ENCODE measurements at regions not wholly inside any gene's neighbourhood (a gene's known extent, or its start where the extent isn't known, plus 50 kb on each side); places are given as distances from the start of the nearest gene placed in this dataset.

DNA sequence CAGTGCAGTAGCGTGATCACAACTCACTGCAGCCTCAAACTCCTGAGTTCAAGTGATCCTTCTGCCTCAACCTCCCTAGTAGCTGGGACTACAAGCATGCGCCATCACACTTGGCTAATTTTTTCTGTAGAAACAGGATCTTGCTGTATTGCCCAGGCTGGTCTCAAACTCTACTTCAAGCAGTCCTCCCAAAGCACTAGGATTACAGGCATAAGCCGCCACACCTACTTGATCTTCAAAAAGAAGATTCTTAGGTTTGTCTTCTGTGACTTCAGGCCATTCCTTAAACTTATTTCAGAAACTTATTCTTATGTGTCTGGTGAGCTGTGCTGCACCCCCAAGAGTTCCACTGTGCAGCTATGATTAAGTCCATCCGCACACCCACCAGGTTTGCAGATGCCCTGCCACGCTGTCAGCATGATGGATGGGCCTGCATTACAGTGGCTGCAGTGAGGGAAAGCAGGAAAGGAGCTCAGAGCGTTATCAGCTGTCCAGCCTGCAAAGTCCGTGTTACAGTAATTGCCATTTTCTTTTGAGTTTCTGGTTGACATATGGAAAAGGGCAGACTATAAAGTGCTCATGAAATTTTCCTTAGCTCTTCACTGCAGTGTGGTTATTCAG is 146.6 kb downstream of the AASDH start:
- Histone ChIP-seq H3K27me3 (ENCODE audit: insufficient read depth, low read length) (no peaks in the 10 kb centered on the region), H3K18ac (ENCODE audit: low read length) (no peak overlapping the region), H3K27ac (ENCODE audit: low read depth, low read length) (peak overlapping the region; percentile 53), H3K9me3 (ENCODE audit: insufficient read depth, low read depth, low read length) (no peaks in the 10 kb centered on the region), H3K23ac (ENCODE audit: low read length) (no peak overlapping the region), H3K79me1 (ENCODE audit: low read length) (peaks cover 4% of the 10 kb centered on the region), H3K36me3 (ENCODE audit: control insufficient read depth in 1 of 2, insufficient read depth in 2 of 2, low read length in 2 of 2) (peaks cover 0 to 3% of the 10 kb centered on the region in 2 experiments), H3K79me2 (ENCODE audit: control insufficient read depth, insufficient read depth, low read length, poor library complexity) (no peaks in the 10 kb centered on the region), H3K4me1 (ENCODE audit: control insufficient read depth in 1 of 2, insufficient read depth in 2 of 2, low read length in 2 of 2) (peaks cover 16 to 20% of the 10 kb centered on the region in 2 experiments), H2AK5ac (ENCODE audit: low read length) (no peak overlapping the region), H2BK120ac (ENCODE audit: insufficient read depth, low read length, poor library complexity) (peak overlapping the region; percentile 25), H3K14ac (ENCODE audit: low read length) (no peak overlapping the region), H4K12ac (ENCODE audit: low read depth, low read length) (no peak overlapping the region), H4K8ac (ENCODE audit: low read depth, low read length) (no peak overlapping the region), H2AFZ (ENCODE audit: insufficient read depth, low read length, poor library complexity) (no peak overlapping the region), H3K4ac (ENCODE audit: low read depth, low read length) (no peak overlapping the region), H2BK5ac (ENCODE audit: low read depth, low read length, poor library complexity) (no peak overlapping the region), H3K4me3 (ENCODE audit: low read depth, low read length) (no peak overlapping the region), H2BK12ac (ENCODE audit: low read length) (peak overlapping the region; percentile 37), H3K9ac (ENCODE audit: low read length) (no peak overlapping the region), H3K4me2 (ENCODE audit: low read length) (no peak overlapping the region), H4K91ac (ENCODE audit: low read depth, low read length) (no peak overlapping the region)
- WGBS (ENCODE audit: extremely low coverage, insufficient coverage, insufficient read length): no CpG with 5 or more reads among the region's 7 CpGs
- DNase-seq: no peak

DNA sequence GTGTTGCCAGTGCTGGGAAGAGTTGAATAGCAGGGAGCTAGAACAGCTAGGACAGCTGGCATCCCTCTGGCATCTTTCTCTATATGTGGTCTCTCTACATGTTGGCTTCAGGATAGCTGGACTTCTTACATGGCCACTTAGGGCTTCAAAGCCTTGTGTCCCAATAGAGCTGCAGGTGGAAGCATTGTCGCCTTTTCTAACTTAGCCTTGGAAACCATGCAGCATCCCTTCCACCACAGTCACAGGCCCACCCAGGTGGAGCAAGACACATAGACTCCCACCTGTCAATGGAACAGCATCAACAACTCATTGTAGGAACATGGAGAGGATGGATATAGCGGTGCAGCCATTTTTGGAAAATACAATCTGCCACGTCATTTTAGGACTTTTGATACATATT is 149.0 kb downstream of the AASDH start:
- no peak overlapping the region for H3K27ac ChIP-seq (ENCODE audit: low read depth, low read length)
- no peak overlapping the region for H3K23ac ChIP-seq (ENCODE audit: low read length)
- no peak overlapping the region for H2BK120ac ChIP-seq (ENCODE audit: insufficient read depth, low read length, poor library complexity)
- no peak overlapping the region for H4K8ac ChIP-seq (ENCODE audit: low read depth, low read length)
- no peak overlapping the region for H4K91ac ChIP-seq (ENCODE audit: low read depth, low read length)
- H3K4me1 ChIP-seq (ENCODE audit: control insufficient read depth in 1 of 2, insufficient read depth in 2 of 2, low read length in 2 of 2): peaks cover 13 to 17% of the 10 kb centered on the region in 2 experiments
- H3K27me3 ChIP-seq (ENCODE audit: insufficient read depth, low read length): no peaks in the 10 kb centered on the region
- H4K12ac ChIP-seq (ENCODE audit: low read depth, low read length): no peak overlapping the region
- H3K4me2 ChIP-seq (ENCODE audit: low read length): no peak overlapping the region
- H3K36me3 ChIP-seq (ENCODE audit: control insufficient read depth in 1 of 2, insufficient read depth in 2 of 2, low read length in 2 of 2): peaks cover 0 to 3% of the 10 kb centered on the region in 2 experiments
- H3K14ac ChIP-seq (ENCODE audit: low read length): no peak overlapping the region
- H3K4ac ChIP-seq (ENCODE audit: low read depth, low read length): no peak overlapping the region
- H2AK5ac ChIP-seq (ENCODE audit: low read length): no peak overlapping the region
- no peak overlapping the region for H3K4me3 ChIP-seq (ENCODE audit: low read depth, low read length)
- H2AFZ ChIP-seq (ENCODE audit: insufficient read depth, low read length, poor library complexity): no peak overlapping the region
- H3K18ac ChIP-seq (ENCODE audit: low read length): no peak overlapping the region
- peaks cover 2% of the 10 kb centered on the region for H3K79me1 ChIP-seq (ENCODE audit: low read length)
- DNase-seq: no peak
- no peak overlapping the region for H2BK12ac ChIP-seq (ENCODE audit: low read length)
- no peaks in the 10 kb centered on the region for H3K79me2 ChIP-seq (ENCODE audit: control insufficient read depth, insufficient read depth, low read length, poor library complexity)
- no peaks in the 10 kb centered on the region for H3K9me3 ChIP-seq (ENCODE audit: insufficient read depth, low read depth, low read length)
- H3K9ac ChIP-seq (ENCODE audit: low read length): no peak overlapping the region
- WGBS (ENCODE audit: extremely low coverage, insufficient coverage, insufficient read length): no CpG with 5 or more reads among the region's 3 CpGs
- no peak overlapping the region for H2BK5ac ChIP-seq (ENCODE audit: low read depth, low read length, poor library complexity)

DNA sequence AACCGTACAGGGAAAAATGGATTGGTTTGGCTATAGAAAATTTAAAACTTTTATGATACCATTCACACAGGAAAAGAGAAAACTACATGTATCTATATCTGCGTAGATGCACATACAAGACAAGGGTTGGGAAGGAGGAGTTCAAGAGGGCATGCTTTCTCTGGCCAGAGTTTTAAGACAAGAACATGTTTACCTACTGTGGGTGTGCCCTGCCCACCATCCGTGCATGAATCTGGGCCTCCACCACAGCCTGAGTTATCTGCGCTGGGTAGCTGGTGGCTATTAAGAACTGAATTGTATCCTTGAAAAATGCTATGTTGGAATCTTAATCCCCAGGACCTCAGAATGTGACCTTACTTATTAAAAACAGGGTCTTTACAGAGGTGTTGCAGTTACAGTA is 151.6 kb downstream of the AASDH start:
- Histone ChIP-seq H3K23ac (ENCODE audit: low read length) (no peak overlapping the region), H2AK5ac (ENCODE audit: low read length) (no peak overlapping the region), H2BK5ac (ENCODE audit: low read depth, low read length, poor library complexity) (no peak overlapping the region), H3K4ac (ENCODE audit: low read depth, low read length) (no peak overlapping the region), H3K4me2 (ENCODE audit: low read length) (no peak overlapping the region), H3K79me2 (ENCODE audit: control insufficient read depth, insufficient read depth, low read length, poor library complexity) (no peaks in the 10 kb centered on the region), H3K79me1 (ENCODE audit: low read length) (no peaks in the 10 kb centered on the region), H3K18ac (ENCODE audit: low read length) (no peak overlapping the region), H2BK12ac (ENCODE audit: low read length) (no peak overlapping the region), H3K4me3 (ENCODE audit: low read depth, low read length) (no peak overlapping the region), H3K27ac (ENCODE audit: low read depth, low read length) (no peak overlapping the region), H4K91ac (ENCODE audit: low read depth, low read length) (no peak overlapping the region), H3K9ac (ENCODE audit: low read length) (no peak overlapping the region), H3K4me1 (ENCODE audit: control insufficient read depth in 1 of 2, insufficient read depth in 2 of 2, low read length in 2 of 2) (peaks cover 5 to 6% of the 10 kb centered on the region in 2 experiments), H3K9me3 (ENCODE audit: insufficient read depth, low read depth, low read length) (no peaks in the 10 kb centered on the region), H4K12ac (ENCODE audit: low read depth, low read length) (no peak overlapping the region), H2AFZ (ENCODE audit: insufficient read depth, low read length, poor library complexity) (no peak overlapping the region), H3K27me3 (ENCODE audit: insufficient read depth, low read length) (no peaks in the 10 kb centered on the region), H2BK120ac (ENCODE audit: insufficient read depth, low read length, poor library complexity) (no peak overlapping the region), H3K36me3 (ENCODE audit: control insufficient read depth in 1 of 2, insufficient read depth in 2 of 2, low read length in 2 of 2) (peaks cover 0 to 3% of the 10 kb centered on the region in 2 experiments), H3K14ac (ENCODE audit: low read length) (no peak overlapping the region), H4K8ac (ENCODE audit: low read depth, low read length) (no peak overlapping the region)
- no peak for DNase-seq
- WGBS (ENCODE audit: extremely low coverage, insufficient coverage, insufficient read length): no CpG with 5 or more reads among the region's 4 CpGs

DNA sequence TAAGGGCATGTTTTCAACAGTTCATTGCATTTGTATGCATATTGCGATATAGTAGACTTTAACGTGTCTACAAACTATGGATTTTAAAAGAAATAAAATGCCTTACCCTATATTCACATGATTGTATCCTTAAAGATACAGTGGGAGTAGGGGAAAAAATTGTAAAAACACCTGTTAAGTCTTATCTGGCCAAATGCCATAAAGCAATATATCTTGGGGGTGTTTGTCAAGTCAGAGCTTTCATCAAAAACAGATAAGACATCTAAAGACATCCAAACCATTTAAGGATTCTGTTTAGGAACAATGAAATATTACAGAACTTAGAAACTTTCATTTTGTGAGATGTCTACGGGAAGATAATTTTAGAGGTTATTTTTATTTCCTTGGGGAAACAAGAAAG is 152.3 kb downstream of the AASDH start:
- H3K4ac ChIP-seq (ENCODE audit: low read depth, low read length): no peak overlapping the region
- no peaks in the 10 kb centered on the region for H3K9me3 ChIP-seq (ENCODE audit: insufficient read depth, low read depth, low read length)
- H2AK5ac ChIP-seq (ENCODE audit: low read length): no peak overlapping the region
- H3K4me3 ChIP-seq (ENCODE audit: low read depth, low read length): no peak overlapping the region
- no peaks in the 10 kb centered on the region for H3K79me1 ChIP-seq (ENCODE audit: low read length)
- no peak overlapping the region for H3K18ac ChIP-seq (ENCODE audit: low read length)
- H4K12ac ChIP-seq (ENCODE audit: low read depth, low read length): no peak overlapping the region
- no peak overlapping the region for H2BK5ac ChIP-seq (ENCODE audit: low read depth, low read length, poor library complexity)
- no peak overlapping the region for H3K9ac ChIP-seq (ENCODE audit: low read length)
- no peaks in the 10 kb centered on the region for H3K79me2 ChIP-seq (ENCODE audit: control insufficient read depth, insufficient read depth, low read length, poor library complexity)
- H3K14ac ChIP-seq (ENCODE audit: low read length): no peak overlapping the region
- no peak overlapping the region for H2BK12ac ChIP-seq (ENCODE audit: low read length)
- H3K4me2 ChIP-seq (ENCODE audit: low read length): no peak overlapping the region
- no peak overlapping the region for H2BK120ac ChIP-seq (ENCODE audit: insufficient read depth, low read length, poor library complexity)
- no peak overlapping the region for H4K91ac ChIP-seq (ENCODE audit: low read depth, low read length)
- no peak overlapping the region for H3K23ac ChIP-seq (ENCODE audit: low read length)
- no peak overlapping the region for H3K27ac ChIP-seq (ENCODE audit: low read depth, low read length)
- no peaks in the 10 kb centered on the region for H3K27me3 ChIP-seq (ENCODE audit: insufficient read depth, low read length)
- H4K8ac ChIP-seq (ENCODE audit: low read depth, low read length): no peak overlapping the region
- H2AFZ ChIP-seq (ENCODE audit: insufficient read depth, low read length, poor library complexity): no peak overlapping the region
- DNase-seq: no peak
- peaks cover 0 to 2% of the 10 kb centered on the region in 2 experiments for H3K4me1 ChIP-seq (ENCODE audit: control insufficient read depth in 1 of 2, insufficient read depth in 2 of 2, low read length in 2 of 2)
- WGBS (ENCODE audit: extremely low coverage, insufficient coverage, insufficient read length): no CpG with 5 or more reads among the region's 3 CpGs
- peaks cover 0 to 3% of the 10 kb centered on the region in 2 experiments for H3K36me3 ChIP-seq (ENCODE audit: control insufficient read depth in 1 of 2, insufficient read depth in 2 of 2, low read length in 2 of 2)
